ENCODE measurements at regions not wholly inside any gene's neighbourhood (a gene's known extent, or its start where the extent isn't known, plus 50 kb on each side); places are given as distances from the start of the nearest gene placed in this dataset.

DNA sequence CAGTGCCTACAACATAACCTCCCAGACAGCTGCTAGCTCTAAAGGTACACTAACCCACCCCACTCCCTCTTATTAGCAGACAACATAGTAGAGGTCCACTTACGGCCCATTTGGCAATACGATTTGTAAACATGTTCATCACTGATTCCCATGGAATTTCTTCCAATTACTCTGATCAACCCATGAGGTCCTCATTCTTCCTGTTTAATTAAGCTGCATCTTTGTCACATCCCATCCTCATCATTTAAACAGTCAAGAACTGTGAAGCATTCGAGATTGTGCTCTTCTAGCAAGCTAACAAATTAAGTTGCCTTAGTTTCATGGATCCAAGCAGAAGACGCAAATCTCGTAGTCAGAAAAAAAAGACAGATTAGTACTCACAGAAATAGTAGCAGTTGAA is 622.2 kb upstream of the VSTM2A start:
- H3K4me3 ChIP-seq (ENCODE audit: insufficient read depth in 1 of 2, low read depth in 1 of 2, low read length in 2 of 2): no peak overlapping the region
- no peaks in the 10 kb centered on the region for H3K36me3 ChIP-seq (ENCODE audit: control insufficient read depth in 1 of 2, insufficient read depth in 2 of 2, low read depth in 1 of 2, low read length in 2 of 2)
- no peak overlapping the region for H3K23ac ChIP-seq (ENCODE audit: low read length in 2 of 2)
- no peak overlapping the region for H3K4me2 ChIP-seq (ENCODE audit: low read length, poor library complexity, severe bottlenecking)
- H3K79me1 ChIP-seq (replicated peaks; ENCODE audit: low read length, poor library complexity, severe bottlenecking): no peaks in the 10 kb centered on the region
- no peak overlapping the region for H2BK120ac ChIP-seq (ENCODE audit: low read depth, low read length)
- no peak overlapping the region for H4K91ac ChIP-seq (ENCODE audit: low read length)
- no peak overlapping the region for H2BK12ac ChIP-seq (ENCODE audit: low read length in 2 of 2)
- no peak overlapping the region for H2AFZ ChIP-seq (ENCODE audit: low read depth, low read length)
- H2AK5ac ChIP-seq (ENCODE audit: low read length, severe bottlenecking): no peak overlapping the region
- no peak overlapping the region for H3K18ac ChIP-seq (ENCODE audit: low read depth in 1 of 2, low read length in 2 of 2)
- peaks cover 10% of the 10 kb centered on the region for H3K9me3 ChIP-seq (ENCODE audit: control insufficient read depth, low read length)
- no peak overlapping the region for H3K27ac ChIP-seq (ENCODE audit: low read length, poor library complexity, severe bottlenecking)
- H3K9ac ChIP-seq (ENCODE audit: low read length): no peak overlapping the region
- 82% methylated on average over 5 of the region's 5 CpGs for WGBS
- DNase-seq: no peak
- H3K4ac ChIP-seq (ENCODE audit: low read depth in 1 of 2, low read length in 2 of 2): no peak overlapping the region
- no peak overlapping the region for H4K8ac ChIP-seq (ENCODE audit: low read length)
- H3K14ac ChIP-seq (ENCODE audit: low read length in 2 of 2): no peak overlapping the region
- H3K4me1 ChIP-seq (ENCODE audit: control insufficient read depth, insufficient read depth, low read depth, low read length): no peaks in the 10 kb centered on the region
- H2BK5ac ChIP-seq (ENCODE audit: low read depth, low read length, poor library complexity, severe bottlenecking): no peak overlapping the region
- no peak overlapping the region for H2BK15ac ChIP-seq (ENCODE audit: low read depth, poor library complexity, severe bottlenecking)
- H3K27me3 ChIP-seq (ENCODE audit: control insufficient read depth in 1 of 2, insufficient read depth in 1 of 2, low read length in 2 of 2): no peaks in the 10 kb centered on the region

- Histone ChIP-seq H3K14ac (ENCODE audit: low read length in 2 of 2) (no peak overlapping the region), H3K27ac (ENCODE audit: low read length, poor library complexity, severe bottlenecking) (no peak overlapping the region), H3K79me1 (replicated peaks; ENCODE audit: low read length, poor library complexity, severe bottlenecking) (no peaks in the 10 kb centered on the region), H2BK5ac (ENCODE audit: low read depth, low read length, poor library complexity, severe bottlenecking) (no peak overlapping the region), H2AFZ (ENCODE audit: low read depth, low read length) (no peak overlapping the region), H3K4ac (ENCODE audit: low read depth in 1 of 2, low read length in 2 of 2) (no peak overlapping the region), H2AK5ac (ENCODE audit: low read length, severe bottlenecking) (no peak overlapping the region), H3K9ac (ENCODE audit: low read length) (no peak overlapping the region), H4K8ac (ENCODE audit: low read length) (no peak overlapping the region), H2BK15ac (ENCODE audit: low read depth, poor library complexity, severe bottlenecking) (no peak overlapping the region), H3K18ac (ENCODE audit: low read depth in 1 of 2, low read length in 2 of 2) (no peak overlapping the region), H2BK120ac (ENCODE audit: low read depth, low read length) (no peak overlapping the region), H3K4me3 (ENCODE audit: insufficient read depth in 1 of 2, low read depth in 1 of 2, low read length in 2 of 2) (no peak overlapping the region), H4K91ac (ENCODE audit: low read length) (no peak overlapping the region), H2BK12ac (ENCODE audit: low read length in 2 of 2) (no peak overlapping the region), H3K4me2 (ENCODE audit: low read length, poor library complexity, severe bottlenecking) (no peak overlapping the region), H3K23ac (ENCODE audit: low read length in 2 of 2) (no peak overlapping the region), H3K27me3 (ENCODE audit: control insufficient read depth in 1 of 2, insufficient read depth in 1 of 2, low read length in 2 of 2) (no peaks in the 10 kb centered on the region), H3K4me1 (ENCODE audit: control insufficient read depth, insufficient read depth, low read depth, low read length) (no peaks in the 10 kb centered on the region), H3K9me3 (ENCODE audit: control insufficient read depth, low read length) (peaks cover 10% of the 10 kb centered on the region), H3K36me3 (ENCODE audit: control insufficient read depth in 1 of 2, insufficient read depth in 2 of 2, low read depth in 1 of 2, low read length in 2 of 2) (no peaks in the 10 kb centered on the region)
- DNase-seq: no peak
- WGBS: no CpG with 5 or more reads among the region's 3 CpGs
Measured at GRCh38 chr7:53940483-53940882, 601.7 kb upstream of the VSTM2A start.

DNA sequence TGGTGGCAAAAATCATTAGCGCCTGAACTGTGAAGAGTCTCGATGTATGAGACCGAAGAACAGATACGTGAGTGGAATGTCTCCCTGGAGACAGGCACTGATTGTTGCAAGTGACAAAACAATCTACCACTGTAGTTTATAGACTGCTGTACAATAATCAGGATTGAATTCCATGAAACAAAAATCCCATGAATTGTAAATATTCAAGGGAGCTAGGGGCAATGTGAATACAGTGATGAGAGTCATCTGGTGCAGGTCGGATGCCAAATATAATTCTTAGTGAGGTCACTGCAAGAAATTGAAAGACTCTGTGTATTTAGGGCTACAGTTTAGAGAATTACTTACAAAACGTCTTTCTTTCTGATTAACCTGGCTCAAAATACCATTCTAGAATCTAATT is 594.4 kb upstream of the VSTM2A start:
- H3K79me1 ChIP-seq (replicated peaks; ENCODE audit: low read length, poor library complexity, severe bottlenecking): no peaks in the 10 kb centered on the region
- no peaks in the 10 kb centered on the region for H3K36me3 ChIP-seq (ENCODE audit: control insufficient read depth in 1 of 2, insufficient read depth in 2 of 2, low read depth in 1 of 2, low read length in 2 of 2)
- no peaks in the 10 kb centered on the region for H3K4me1 ChIP-seq (ENCODE audit: control insufficient read depth, insufficient read depth, low read depth, low read length)
- no peak overlapping the region for H4K91ac ChIP-seq (ENCODE audit: low read length)
- H3K23ac ChIP-seq (ENCODE audit: low read length in 2 of 2): no peak overlapping the region
- no peak overlapping the region for H2BK5ac ChIP-seq (ENCODE audit: low read depth, low read length, poor library complexity, severe bottlenecking)
- no peak overlapping the region for H3K9ac ChIP-seq (ENCODE audit: low read length)
- no peak overlapping the region for H3K18ac ChIP-seq (ENCODE audit: low read depth in 1 of 2, low read length in 2 of 2)
- H3K27ac ChIP-seq (ENCODE audit: low read length, poor library complexity, severe bottlenecking): no peak overlapping the region
- no peak overlapping the region for H2BK15ac ChIP-seq (ENCODE audit: low read depth, poor library complexity, severe bottlenecking)
- no peak overlapping the region for H3K14ac ChIP-seq (ENCODE audit: low read length in 2 of 2)
- H2BK120ac ChIP-seq (ENCODE audit: low read depth, low read length): no peak overlapping the region
- no peak overlapping the region for H2AFZ ChIP-seq (ENCODE audit: low read depth, low read length)
- no peak overlapping the region for H3K4me2 ChIP-seq (ENCODE audit: low read length, poor library complexity, severe bottlenecking)
- no peak overlapping the region for H4K8ac ChIP-seq (ENCODE audit: low read length)
- H2BK12ac ChIP-seq (ENCODE audit: low read length in 2 of 2): no peak overlapping the region
- H3K9me3 ChIP-seq (ENCODE audit: control insufficient read depth, low read length): peaks cover 18% of the 10 kb centered on the region
- H3K27me3 ChIP-seq (ENCODE audit: control insufficient read depth in 1 of 2, insufficient read depth in 1 of 2, low read length in 2 of 2): no peaks in the 10 kb centered on the region
- H3K4me3 ChIP-seq (ENCODE audit: insufficient read depth in 1 of 2, low read depth in 1 of 2, low read length in 2 of 2): no peak overlapping the region
- H2AK5ac ChIP-seq (ENCODE audit: low read length, severe bottlenecking): no peak overlapping the region
- DNase-seq: no peak
- no peak overlapping the region for H3K4ac ChIP-seq (ENCODE audit: low read depth in 1 of 2, low read length in 2 of 2)
- WGBS: 97% methylated on average over 5 of the region's 6 CpGs

GRCh38 chr7:53965716-53966115 is 576.5 kb upstream of the VSTM2A start:
- Histone ChIP-seq H3K36me3 (ENCODE audit: control insufficient read depth in 1 of 2, insufficient read depth in 2 of 2, low read depth in 1 of 2, low read length in 2 of 2) (no peaks in the 10 kb centered on the region), H3K23ac (ENCODE audit: low read length in 2 of 2) (no peak overlapping the region), H3K18ac (ENCODE audit: low read depth in 1 of 2, low read length in 2 of 2) (no peak overlapping the region), H3K4me3 (ENCODE audit: insufficient read depth in 1 of 2, low read depth in 1 of 2, low read length in 2 of 2) (no peak overlapping the region), H3K27me3 (ENCODE audit: control insufficient read depth in 1 of 2, insufficient read depth in 1 of 2, low read length in 2 of 2) (no peaks in the 10 kb centered on the region), H2AFZ (ENCODE audit: low read depth, low read length) (no peak overlapping the region), H3K4ac (ENCODE audit: low read depth in 1 of 2, low read length in 2 of 2) (no peak overlapping the region), H2BK5ac (ENCODE audit: low read depth, low read length, poor library complexity, severe bottlenecking) (no peak overlapping the region), H2BK120ac (ENCODE audit: low read depth, low read length) (no peak overlapping the region), H4K8ac (ENCODE audit: low read length) (no peak overlapping the region), H3K4me1 (ENCODE audit: control insufficient read depth, insufficient read depth, low read depth, low read length) (no peaks in the 10 kb centered on the region), H2AK5ac (ENCODE audit: low read length, severe bottlenecking) (no peak overlapping the region), H3K9me3 (ENCODE audit: control insufficient read depth, low read length) (no peaks in the 10 kb centered on the region), H2BK15ac (ENCODE audit: low read depth, poor library complexity, severe bottlenecking) (no peak overlapping the region), H3K79me1 (replicated peaks; ENCODE audit: low read length, poor library complexity, severe bottlenecking) (no peaks in the 10 kb centered on the region), H3K14ac (ENCODE audit: low read length in 2 of 2) (no peak overlapping the region), H3K27ac (ENCODE audit: low read length, poor library complexity, severe bottlenecking) (no peak overlapping the region), H2BK12ac (ENCODE audit: low read length in 2 of 2) (no peak overlapping the region), H4K91ac (ENCODE audit: low read length) (no peak overlapping the region), H3K9ac (ENCODE audit: low read length) (no peak overlapping the region), H3K4me2 (ENCODE audit: low read length, poor library complexity, severe bottlenecking) (no peak overlapping the region)
- DNase-seq: no peak
- 66% methylated on average over 3 of the region's 3 CpGs for WGBS

Data from mesenchymal stem cell (in vitro differentiated cells and primary cell).